ENCODE measurements at regions not wholly inside any gene's neighbourhood (a gene's known extent, or its start where the extent isn't known, plus 50 kb on each side); places are given as distances from the start of the nearest gene placed in this dataset.

- no peak for DNase-seq (ENCODE audit: low spot score)
Measured at GRCh38 chr1:98480271-98480670, 181.2 kb upstream of the SNX7 start.

DNA sequence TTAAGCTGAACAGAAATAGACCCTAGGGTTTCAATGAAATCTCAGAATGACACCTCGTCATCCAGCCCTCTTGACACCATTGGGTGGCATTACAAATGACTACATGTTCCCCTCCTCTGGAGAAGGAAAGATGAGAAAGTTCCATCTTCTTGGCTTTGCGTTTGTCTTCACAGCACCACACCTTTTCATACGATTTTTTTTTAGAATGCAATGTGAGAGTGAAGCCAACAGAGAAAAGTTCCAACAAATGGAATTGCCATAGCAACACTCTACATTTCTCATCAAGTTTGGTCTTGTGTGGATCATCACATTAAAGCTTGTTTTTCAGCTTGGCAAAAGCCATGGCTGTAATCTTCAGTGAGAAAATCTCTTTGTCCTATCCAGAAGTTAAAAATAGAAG is 183.4 kb upstream of the SNX7 start:
- no peak for DNase-seq (ENCODE audit: low spot score)

DNA sequence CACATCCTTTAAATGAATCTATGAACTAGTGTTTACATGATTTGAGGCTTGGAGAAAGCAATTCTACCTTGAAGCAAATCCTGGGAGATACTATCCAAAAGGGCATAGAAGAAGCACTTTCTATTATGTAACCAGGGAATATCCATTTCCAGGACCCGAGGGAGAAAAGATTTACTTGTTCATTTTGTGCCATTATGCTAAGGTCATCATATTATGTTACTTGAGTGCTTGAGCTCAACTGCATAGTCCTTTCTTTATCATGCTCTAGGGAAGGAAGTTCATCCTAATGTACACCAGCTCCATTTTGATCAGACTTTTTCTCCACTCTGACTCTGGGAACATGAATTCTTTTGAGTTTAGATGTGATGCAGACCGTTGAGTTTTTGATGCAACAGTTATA is 188.6 kb upstream of the SNX7 start:
- DNase-seq (ENCODE audit: low spot score): no peak

DNA sequence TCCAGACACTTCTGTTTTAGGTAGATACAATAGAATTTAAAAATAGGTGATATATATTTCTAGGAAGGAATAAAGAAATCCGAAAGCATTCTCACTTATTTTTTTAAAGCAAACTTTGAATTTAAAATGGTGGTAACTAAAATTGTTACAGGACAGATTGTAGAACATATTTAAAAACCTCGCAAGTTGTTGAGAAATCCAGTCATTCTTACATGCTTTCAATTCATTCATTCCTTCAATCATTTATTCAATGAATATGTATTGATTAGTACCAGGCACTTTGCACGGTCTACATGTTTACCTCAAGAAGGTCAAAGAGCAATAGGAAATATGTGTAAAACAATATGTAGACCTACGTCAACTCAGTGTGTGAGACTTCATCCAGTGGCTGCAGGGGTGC is 189.9 kb upstream of the SNX7 start:
- no peak for DNase-seq (ENCODE audit: low spot score)

DNA sequence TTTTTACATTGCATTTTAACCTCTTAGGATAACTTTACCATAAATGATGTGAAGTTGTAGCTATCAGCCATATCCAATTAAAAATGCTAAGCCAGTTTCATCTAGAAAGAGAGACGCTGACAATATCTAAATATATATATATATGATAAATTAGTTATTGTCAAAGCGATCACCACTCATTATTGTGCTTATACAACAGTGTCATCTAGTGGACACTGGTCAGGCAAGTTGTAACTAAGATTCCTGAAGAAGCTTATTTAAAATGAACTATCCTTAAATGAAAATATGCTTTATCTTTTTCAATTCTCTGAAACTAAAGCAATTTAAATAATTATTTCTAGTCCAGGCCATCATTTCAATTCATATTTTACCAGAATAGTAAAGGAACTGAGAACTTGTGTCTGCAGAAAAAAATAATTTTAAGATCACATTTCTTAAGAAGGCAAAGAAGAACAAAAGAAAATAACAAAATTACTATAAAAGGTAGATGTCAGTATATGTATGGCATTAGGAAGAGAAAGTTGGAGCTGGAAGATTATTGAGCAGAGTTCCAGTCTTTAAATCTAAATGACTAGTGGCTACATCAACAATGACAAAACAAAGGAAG is 193.3 kb upstream of the SNX7 start:
- peak; percentile 37 for DNase-seq (ENCODE audit: low spot score)

DNA sequence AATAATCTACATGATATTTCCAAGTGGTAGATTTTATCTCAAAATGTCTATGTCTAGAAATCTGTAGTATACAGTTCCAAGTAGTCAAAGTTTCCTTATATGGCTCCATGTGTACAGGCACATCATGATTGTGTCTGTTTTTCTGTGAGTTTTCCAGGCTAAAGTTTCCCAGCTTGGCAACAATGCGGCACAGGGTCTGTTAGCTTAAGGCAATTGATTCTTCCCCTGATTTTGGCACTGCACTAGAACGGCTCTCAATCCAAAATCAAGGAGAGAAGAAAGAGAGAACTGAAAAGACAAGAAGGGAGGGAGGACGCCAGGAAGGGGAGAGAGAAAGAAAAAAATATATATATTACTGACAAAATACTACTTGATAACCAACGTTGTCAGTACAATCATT is 193.9 kb upstream of the SNX7 start:
- no peak for DNase-seq (ENCODE audit: low spot score)

- no peak for DNase-seq (ENCODE audit: low spot score)
Measured at GRCh38 chr1:98467122-98467521, 194.4 kb upstream of the SNX7 start.

DNA sequence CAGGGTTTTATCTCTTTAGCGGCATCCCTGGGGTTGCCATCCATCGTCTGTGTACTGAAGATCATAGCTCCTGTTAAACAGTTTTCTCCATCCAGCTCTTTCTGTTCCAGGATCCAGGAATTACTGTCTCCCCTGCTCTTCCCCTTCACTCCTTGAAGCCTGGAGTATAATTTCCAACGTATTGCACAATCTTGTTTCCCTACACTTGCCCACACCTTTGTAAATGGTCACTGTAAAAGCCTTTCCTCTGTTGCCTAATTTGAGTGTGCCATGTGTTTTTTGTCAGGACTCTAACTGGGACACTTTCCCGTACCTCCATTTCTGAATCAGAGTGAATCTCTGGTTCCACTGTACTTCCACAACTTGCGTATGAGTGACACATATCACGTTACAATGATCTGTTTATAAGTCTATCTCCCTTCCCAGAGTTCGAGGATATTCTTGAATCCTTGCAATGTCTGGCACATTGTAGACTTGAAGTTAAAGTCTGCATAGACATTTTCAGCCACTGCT is 199.6 kb upstream of the SNX7 start:
- no peak for DNase-seq (ENCODE audit: low spot score)

DNA sequence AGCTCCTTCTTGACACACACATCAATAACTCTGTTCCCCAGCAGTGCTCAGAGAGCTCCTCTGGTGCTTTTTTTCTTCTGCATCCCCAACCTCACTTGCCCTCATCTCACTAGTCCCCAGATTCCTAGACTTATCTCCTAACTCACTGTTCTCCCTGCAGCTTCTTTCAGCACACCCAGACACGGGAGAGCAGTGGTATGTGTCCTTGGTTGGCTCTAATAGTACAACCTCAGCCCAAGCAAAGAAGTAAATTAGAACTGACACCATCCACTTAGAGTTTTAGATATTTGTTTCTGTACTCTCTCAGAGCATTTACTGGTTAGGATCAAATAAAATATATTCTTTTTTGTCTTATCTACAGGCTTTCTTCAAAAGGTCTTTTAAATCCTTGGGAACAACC is 201.4 kb upstream of the SNX7 start:
- no peak for DNase-seq (ENCODE audit: low spot score)

- no peak for DNase-seq (ENCODE audit: low spot score)
Measured at GRCh38 chr1:98459486-98459870, 202.0 kb upstream of the SNX7 start.

GRCh38 chr1:98458511-98459485 is 202.7 kb upstream of the SNX7 start:
- no peak for DNase-seq (ENCODE audit: low spot score)

DNA sequence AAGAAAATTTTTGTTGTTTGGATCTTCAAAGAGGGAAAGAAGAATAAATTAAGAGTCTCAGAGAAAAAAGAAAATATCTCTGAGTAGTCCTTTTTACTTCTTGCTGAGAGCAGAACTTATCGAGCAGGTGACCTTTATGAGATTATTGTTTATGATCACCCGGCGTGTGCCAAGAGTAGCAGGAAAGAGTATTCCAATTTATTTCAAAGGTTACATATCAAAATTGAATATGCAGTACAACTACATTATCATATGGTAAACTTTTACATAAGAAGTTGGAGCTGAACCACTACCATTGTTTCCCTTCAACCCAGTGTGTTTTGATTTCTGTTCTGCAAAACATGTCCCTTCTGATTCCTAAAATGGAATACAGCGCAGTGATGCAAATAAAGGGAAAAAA is 204.3 kb upstream of the SNX7 start:
- DNase-seq (ENCODE audit: low spot score): no peak

DNA sequence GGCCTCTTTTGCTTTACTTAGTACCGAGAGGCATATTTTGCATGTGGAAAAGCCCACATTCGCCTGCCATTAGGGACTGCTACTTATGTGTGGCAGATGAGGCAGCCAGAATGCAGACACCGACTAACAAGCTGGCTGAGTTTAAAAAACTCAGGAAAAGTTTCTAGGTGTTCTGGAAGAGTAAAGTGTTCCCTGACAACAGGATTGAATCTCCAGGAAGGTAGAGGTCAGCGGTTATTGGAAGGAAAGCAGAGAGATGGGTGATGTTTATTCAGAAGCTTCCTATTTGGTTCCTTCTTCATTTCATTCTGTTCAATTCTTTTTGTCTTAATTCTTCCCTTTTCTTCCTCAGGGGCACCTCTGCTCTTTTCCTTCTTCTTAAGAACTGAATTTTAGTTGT is 206.9 kb upstream of the SNX7 start:
- DNase-seq (ENCODE audit: low spot score): no peak

DNA sequence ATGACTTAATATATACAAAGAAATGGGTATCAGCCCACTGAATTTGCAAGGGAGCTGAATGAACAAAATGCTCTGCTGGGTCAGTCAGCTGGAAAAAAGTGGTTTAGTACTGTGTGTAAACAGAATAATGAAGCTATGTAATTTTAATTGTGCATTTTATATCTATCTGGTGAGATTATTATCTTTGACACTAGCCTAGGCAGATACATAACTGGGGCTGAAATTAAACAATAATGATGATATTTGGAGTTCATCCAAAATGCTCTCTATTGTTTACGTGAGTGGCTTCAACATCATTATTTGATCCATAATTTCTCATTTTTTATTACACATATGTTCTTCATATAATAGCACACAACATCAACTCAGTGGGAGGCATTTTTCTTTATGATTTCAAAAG is 208.5 kb upstream of the SNX7 start:
- no peak for DNase-seq (ENCODE audit: low spot score)

- DNase-seq (ENCODE audit: low spot score): no peak
Measured at GRCh38 chr1:98452162-98452561, 209.4 kb upstream of the SNX7 start.

GRCh38 chr1:98441281-98441680 is 220.2 kb upstream of the SNX7 start:
- no peak for DNase-seq (ENCODE audit: low spot score)

GRCh38 chr1:98439471-98439870 is 222.1 kb upstream of the SNX7 start:
- DNase-seq (ENCODE audit: low spot score): no peak

- no peak for DNase-seq (ENCODE audit: low spot score)
Measured at GRCh38 chr1:98437540-98437939, 224.0 kb upstream of the SNX7 start.

- DNase-seq (ENCODE audit: low spot score): no peak
Measured at GRCh38 chr1:98437011-98437410, 224.5 kb upstream of the SNX7 start.

DNA sequence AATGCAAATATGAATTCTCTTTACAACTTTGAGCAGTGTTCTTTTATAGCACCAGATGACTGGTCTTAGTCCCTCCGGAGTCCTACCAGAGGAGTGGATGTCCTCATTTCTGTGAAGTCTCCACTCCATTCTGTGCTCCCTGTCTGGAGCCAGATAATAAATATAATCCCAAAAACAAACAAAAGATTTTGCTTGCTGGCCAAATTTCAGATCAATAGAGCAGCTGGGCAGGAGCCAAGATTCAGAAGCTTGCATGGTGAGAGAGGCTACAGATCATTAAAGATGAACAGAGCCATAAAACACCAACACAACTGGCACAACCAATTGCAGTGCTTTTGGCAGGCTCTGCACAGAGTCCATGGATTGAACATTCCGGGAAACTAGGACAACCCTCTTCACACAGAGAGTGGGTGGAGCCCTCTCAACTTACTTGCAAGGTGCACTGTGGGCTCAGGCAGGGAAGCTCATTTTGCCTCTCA is 231.5 kb upstream of the SNX7 start:
- no peak for DNase-seq (ENCODE audit: low spot score)

DNA sequence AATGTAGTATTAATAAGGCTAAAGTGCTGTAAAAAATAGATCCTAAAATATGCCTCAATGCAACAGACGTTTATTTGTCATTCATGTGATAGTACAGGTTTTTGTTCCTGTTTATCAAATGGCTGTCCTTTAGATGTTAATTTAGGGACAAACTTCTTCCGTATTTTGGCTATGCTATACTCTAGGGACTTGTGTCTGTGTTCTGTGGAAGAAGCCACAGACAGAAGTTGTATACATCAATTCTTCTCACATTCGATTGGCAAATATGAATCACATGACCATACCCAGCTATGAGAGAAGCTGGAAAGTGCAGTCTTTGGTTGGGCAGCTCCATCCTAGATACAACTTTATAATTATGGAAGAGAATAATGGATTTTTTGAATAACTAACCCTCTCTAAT is 232.7 kb upstream of the SNX7 start:
- DNase-seq (ENCODE audit: low spot score): no peak

DNA sequence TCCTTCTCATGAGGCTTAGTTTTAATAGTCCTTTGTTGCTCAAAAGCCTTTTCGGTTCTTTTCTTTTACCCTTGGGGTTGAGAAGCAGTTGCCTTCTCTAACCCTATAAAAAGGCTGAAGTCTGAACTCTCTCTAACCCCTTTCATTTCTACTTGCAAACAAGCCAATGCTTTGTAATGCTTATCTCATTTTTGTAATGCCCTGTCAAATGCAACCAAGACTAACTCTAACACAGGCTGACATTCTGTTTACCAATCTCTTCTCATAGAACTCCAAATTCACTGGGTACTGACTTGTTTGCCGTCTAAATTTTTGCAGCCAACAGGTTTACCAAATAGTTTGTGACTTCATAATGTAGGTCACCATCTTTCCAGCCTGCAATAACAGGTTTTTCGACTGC is 233.9 kb upstream of the SNX7 start:
- DNase-seq (ENCODE audit: low spot score): no peak

DNA sequence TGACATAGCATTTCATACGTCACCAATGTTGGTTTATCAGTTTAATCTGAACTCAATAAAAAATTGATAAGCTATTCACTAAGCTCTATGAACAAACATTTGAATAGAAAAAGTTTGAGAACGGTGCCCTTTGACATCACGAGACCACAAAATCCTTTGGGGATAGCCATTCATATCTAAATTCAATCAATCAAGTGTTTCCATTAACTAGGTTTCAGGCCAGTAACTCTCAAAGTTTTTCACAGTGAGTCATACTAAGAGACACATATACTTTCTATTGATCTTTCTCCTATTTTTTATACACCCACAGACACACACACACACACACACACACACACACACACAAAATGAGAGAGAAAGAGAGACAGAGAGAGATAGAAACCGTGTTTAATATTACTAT is 235.4 kb upstream of the SNX7 start:
- DNase-seq (ENCODE audit: low spot score): no peak
